ENCODE measurements at regions not wholly inside any gene's neighbourhood (a gene's known extent, or its start where the extent isn't known, plus 50 kb on each side); places are given as distances from the start of the nearest gene placed in this dataset.

DNA sequence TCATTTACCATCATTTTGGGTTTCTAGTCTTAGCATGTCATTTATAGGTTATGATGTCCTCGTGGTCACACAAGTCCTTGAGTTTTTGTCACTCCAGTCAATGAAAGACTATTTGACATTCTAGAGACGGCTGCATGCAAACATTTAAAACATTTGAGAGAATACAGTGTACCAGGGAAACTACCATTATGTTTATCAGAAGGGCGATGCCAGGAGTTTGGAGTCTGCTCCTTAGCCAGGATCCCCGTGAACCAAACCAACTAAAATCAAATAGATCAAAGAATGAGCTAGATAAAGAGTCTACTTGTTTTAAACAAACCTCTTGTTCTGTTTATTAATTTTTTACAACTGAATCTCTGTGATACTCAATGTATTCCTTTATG, 122.6 kb downstream of the OLIG3 start:
- intact Hi-C loops (cut with DNase I; ENCODE audit: low total_unique reads), result no loop called here
- Histone ChIP-seq H3K4me1 (no peaks in the 10 kb centered on the region), H3K9me3 (no peaks in the 10 kb centered on the region), H3K4me3 (no peak overlapping the region), H3K27ac (no peak overlapping the region), H3K36me3 (ENCODE audit: low read depth, missing control alignments) (no peaks in the 10 kb centered on the region), H3K27me3 (no peaks in the 10 kb centered on the region)
- TF ChIP-seq POLR2A (IDR thresholded peaks at IDR 0.05), result no peak
- TF ChIP-seq, protein P1, sequence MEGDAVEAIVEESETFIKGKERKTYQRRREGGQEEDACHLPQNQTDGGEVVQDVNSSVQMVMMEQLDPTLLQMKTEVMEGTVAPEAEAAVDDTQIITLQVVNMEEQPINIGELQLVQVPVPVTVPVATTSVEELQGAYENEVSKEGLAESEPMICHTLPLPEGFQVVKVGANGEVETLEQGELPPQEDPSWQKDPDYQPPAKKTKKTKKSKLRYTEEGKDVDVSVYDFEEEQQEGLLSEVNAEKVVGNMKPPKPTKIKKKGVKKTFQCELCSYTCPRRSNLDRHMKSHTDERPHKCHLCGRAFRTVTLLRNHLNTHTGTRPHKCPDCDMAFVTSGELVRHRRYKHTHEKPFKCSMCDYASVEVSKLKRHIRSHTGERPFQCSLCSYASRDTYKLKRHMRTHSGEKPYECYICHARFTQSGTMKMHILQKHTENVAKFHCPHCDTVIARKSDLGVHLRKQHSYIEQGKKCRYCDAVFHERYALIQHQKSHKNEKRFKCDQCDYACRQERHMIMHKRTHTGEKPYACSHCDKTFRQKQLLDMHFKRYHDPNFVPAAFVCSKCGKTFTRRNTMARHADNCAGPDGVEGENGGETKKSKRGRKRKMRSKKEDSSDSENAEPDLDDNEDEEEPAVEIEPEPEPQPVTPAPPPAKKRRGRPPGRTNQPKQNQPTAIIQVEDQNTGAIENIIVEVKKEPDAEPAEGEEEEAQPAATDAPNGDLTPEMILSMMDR (IDR thresholded peaks at IDR 0.05), result no peak
- no peak for DNase-seq
- WGBS, 2 donors, result 75 to 90% methylated on average over 4 of the region's 4 CpGs

DNA sequence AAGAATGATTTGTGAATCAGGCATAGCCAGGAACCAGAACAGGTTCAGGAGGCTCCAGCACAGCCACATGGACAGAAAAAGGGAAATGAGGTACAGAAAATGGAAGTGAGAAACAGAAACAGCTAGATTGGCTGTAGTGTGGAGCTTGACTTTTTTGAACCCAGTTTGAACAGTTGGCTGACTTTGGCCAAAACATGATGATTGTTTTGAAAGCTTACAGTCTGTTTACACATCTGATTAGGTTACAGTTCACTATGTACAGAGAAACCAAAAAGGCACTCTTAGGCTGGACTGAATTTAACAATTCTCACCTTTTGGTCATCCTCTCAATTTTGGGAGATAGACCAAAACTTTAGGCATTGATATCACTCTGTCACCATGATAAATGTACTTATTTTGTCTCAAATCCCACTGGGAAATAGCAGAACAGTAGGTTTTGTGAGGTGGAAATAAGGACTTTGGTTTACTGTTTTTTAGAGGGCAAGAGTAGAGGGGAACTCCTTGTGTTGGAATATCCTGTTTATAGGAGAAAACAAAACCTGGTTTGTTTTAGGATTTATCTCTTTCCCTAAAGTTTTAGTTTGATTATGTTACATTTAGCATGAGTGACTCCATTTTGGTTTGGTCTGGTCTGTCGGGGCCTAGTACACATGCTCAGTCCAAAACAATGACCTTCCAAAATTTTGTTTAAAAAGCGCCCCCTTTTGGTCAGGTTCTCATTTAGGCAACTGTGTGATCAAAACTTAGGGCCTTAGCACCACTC, 123.1 kb downstream of the OLIG3 start:
- Histone ChIP-seq H3K9me3 (no peaks in the 10 kb centered on the region), H3K4me1 (no peaks in the 10 kb centered on the region), H3K4me3 (no peak overlapping the region), H3K36me3 (ENCODE audit: low read depth, missing control alignments) (no peaks in the 10 kb centered on the region), H3K27ac (no peak overlapping the region), H3K27me3 (no peaks in the 10 kb centered on the region)
- WGBS, 2 donors, result 73 to 87% methylated on average over 2 of the region's 2 CpGs
- DNase-seq, result no peak
- TF ChIP-seq POLR2A (IDR thresholded peaks at IDR 0.05), result no peak
- TF ChIP-seq, protein P1 (IDR thresholded peaks at IDR 0.05), result no peak
- intact Hi-C loops (cut with DNase I; ENCODE audit: low total_unique reads), result no loop called here

DNA sequence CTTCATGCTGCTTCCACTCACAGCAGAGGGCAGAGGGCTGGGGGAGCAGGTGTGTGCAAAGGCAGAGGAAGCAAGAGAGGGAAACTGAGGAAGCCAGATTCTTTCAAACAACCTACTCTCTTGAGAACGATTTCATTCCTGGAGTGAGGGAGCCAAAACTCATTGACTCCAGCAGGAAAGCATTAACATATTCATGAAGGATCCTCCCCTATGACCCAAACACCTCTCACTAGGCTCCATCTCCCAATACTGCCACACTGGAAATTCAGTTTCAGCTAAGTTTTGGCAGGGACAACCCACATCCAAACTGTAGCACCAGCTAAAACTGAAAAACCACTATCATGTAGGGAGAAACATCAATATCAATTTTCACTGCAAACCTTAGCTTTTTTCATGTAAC, 125.1 kb downstream of the OLIG3 start:
- 44 to 75% methylated on average over 1 of the region's 1 CpG for WGBS, 2 donors
- no peaks in the 10 kb centered on the region for H3K9me3 ChIP-seq
- DNase-seq, result no peak
- no peaks in the 10 kb centered on the region for H3K36me3 ChIP-seq (ENCODE audit: low read depth, missing control alignments)
- no peaks in the 10 kb centered on the region for H3K27me3 ChIP-seq
- TF ChIP-seq, protein P1 (IDR thresholded peaks at IDR 0.05), result no peak
- TF ChIP-seq POLR2A (IDR thresholded peaks at IDR 0.05), result no peak
- no peak overlapping the region for H3K4me3 ChIP-seq
- intact Hi-C loops (cut with DNase I; ENCODE audit: low total_unique reads), result no loop called here
- H3K4me1 ChIP-seq, result no peaks in the 10 kb centered on the region
- H3K27ac ChIP-seq, result no peak overlapping the region

DNA sequence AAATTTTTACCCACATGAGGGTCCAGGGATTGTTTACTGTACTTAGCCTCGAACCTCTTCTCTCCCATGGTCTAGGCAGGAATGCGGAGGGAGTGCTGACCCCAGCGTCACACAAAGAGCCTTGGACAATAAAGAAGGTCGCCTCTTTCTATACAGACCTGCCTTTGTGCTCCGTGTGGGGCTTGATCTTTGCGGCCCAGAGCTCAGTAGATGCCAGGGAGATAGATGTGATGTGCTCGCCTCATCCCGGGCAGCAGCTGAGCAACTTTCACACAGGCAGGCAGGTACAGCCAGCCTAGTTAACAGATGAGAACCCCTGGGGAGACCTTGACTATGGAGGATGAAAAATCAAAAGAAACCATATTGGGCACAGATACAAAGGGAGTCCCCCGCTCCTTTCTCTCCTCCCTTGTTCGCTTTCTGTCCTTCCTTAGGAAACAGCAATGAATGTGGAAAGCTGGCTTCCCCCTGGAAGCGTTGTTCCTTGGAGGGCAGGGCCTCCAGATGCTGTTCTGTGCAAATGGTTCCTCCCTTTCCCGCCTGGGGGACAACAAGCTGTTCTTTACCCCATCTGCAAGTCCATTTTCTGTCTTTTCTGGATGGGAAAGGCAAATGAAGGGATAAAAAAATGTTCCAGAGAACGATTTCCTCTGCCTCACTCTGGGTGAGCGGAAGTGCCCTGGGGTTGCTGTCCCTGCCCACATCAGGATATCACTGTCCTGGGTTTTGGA, 128.3 kb downstream of the OLIG3 start:
- intact Hi-C loops (cut with DNase I; ENCODE audit: low total_unique reads), result no loop called here
- H3K9me3 ChIP-seq, result no peaks in the 10 kb centered on the region
- no peaks in the 10 kb centered on the region for H3K36me3 ChIP-seq (ENCODE audit: low read depth, missing control alignments)
- TF ChIP-seq, protein P1 (IDR thresholded peaks at IDR 0.05), result no peak
- no peak for TF ChIP-seq POLR2A (IDR thresholded peaks at IDR 0.05)
- H3K4me3 ChIP-seq, result no peak overlapping the region
- no peaks in the 10 kb centered on the region for H3K27me3 ChIP-seq
- DNase-seq, result no peak
- whole genome bisulfite sequencing, 2 donors, result 75% methylated on average over 13 to 14 of the region's 14 CpGs
- H3K4me1 ChIP-seq, result no peaks in the 10 kb centered on the region
- H3K27ac ChIP-seq, result no peak overlapping the region

All from testis (tissue), 2 donors.